GM10266 (cell line): ENCODE measurements at regions not wholly inside any gene's neighbourhood (a gene's known extent, or its start where the extent isn't known, plus 50 kb on each side); places are given as distances from the start of the nearest gene placed in this dataset.
A peak's percentile ranks its signal among the peaks of the same experiment; 100 is the strongest.
"Not testable (repeated sequence)": the region's sequence is repeated elsewhere in the genome, so short reads cannot be mapped to it uniquely, and the experiment has no call there.

ENCODE experiments used
- DNase-seq: peaks from one replicate; pipeline ENCODE4 v3.0.0; 2012; ENCODE audit errors: extremely low spot score
- CTCF ChIP-seq: IDR thresholded peaks from 2 replicates; pipeline ENCODE4 v1.5.1; 2012; ENCODE audit warnings: mild to moderate bottlenecking, low read depth; ENCODE audit not compliant: control insufficient read depth, insufficient read depth; ENCODE audit errors: missing control alignments

- DNase-seq = no peak
- TF ChIP-seq CTCF = no peak
Observed at GRCh38 chr1:96588416-96588995, 133.1 kb upstream of the PTBP2 start.

- DNase-seq = not testable (repeated sequence)
Observed at GRCh38 chr1:96595530-96595929, 126.1 kb upstream of the PTBP2 start.

GRCh38 chr1:96596226-96596922 lies 125.2 kb upstream of the PTBP2 start:
- peak; percentile 15 for DNase-seq
- peak; percentile 59 for TF ChIP-seq CTCF

- no peak for TF ChIP-seq CTCF
- no peak for DNase-seq
Observed at GRCh38 chr1:96597218-96597617, 124.4 kb upstream of the PTBP2 start.

- no peak for DNase-seq
- TF ChIP-seq CTCF = no peak
Observed at GRCh38 chr1:96598416-96599168, 123.0 kb upstream of the PTBP2 start.

GRCh38 chr1:96604620-96605019 lies 117.0 kb upstream of the PTBP2 start:
- DNase-seq = not testable (repeated sequence)

GRCh38 chr1:96617375-96617774 lies 104.2 kb upstream of the PTBP2 start:
- DNase-seq = not testable (repeated sequence)

GRCh38 chr1:96632045-96632664 lies 89.4 kb upstream of the PTBP2 start:
- no peak for TF ChIP-seq CTCF
- no peak for DNase-seq
